ENCODE measurements at regions not wholly inside any gene's neighbourhood (a gene's known extent, or its start where the extent isn't known, plus 50 kb on each side); places are given as distances from the start of the nearest gene placed in this dataset.

DNA sequence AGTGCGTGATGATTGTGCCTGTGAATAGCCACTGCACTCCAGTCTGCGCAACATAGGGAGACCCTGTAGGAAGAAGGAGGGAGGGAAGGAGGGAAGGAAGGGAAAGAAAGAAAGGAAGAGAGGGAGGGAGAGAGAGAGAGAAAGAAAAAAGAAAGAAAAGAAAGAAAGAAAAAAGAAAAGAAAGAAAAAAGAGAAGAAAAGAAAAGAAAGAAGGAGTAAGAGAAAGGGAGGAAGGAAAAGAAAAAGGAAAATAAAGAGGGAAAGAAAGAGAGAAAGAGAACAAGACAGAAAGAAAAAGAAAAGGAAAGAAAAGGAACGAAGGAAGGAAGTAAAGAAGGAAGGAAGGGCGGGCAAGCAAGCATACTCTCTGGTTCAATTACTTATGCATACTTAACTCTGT, 112.9 kb upstream of the ANK3 start:
- no peak for DNase-seq (ENCODE audit: low read depth)
- TF ChIP-seq, protein P1, sequence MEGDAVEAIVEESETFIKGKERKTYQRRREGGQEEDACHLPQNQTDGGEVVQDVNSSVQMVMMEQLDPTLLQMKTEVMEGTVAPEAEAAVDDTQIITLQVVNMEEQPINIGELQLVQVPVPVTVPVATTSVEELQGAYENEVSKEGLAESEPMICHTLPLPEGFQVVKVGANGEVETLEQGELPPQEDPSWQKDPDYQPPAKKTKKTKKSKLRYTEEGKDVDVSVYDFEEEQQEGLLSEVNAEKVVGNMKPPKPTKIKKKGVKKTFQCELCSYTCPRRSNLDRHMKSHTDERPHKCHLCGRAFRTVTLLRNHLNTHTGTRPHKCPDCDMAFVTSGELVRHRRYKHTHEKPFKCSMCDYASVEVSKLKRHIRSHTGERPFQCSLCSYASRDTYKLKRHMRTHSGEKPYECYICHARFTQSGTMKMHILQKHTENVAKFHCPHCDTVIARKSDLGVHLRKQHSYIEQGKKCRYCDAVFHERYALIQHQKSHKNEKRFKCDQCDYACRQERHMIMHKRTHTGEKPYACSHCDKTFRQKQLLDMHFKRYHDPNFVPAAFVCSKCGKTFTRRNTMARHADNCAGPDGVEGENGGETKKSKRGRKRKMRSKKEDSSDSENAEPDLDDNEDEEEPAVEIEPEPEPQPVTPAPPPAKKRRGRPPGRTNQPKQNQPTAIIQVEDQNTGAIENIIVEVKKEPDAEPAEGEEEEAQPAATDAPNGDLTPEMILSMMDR (IDR thresholded peaks at IDR 0.05; ENCODE audit: insufficient read depth, low read depth, low read length, missing control alignments), result no peak

DNA sequence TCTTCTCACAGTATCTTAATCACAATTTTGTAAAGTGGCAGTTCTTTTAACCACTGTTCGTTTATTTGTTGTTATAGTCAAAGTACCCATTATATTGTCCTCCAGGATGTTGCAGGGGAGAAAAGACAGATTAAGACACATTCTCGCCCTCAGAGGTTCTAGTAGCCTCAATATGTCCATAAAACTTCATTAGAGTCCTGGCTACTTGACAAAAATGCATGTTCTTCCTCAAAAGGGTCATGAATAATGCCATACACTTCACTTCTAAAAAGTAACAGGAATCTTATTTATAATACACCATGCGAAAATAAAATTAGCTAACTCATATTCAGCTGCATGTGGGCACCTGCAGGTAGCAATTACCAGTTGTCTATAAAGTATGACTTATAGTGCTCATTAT, 109.3 kb upstream of the ANK3 start:
- H3K4me3 ChIP-seq (ENCODE audit: low read length), result no peak overlapping the region
- no peak for DNase-seq (ENCODE audit: low read depth)
- TF ChIP-seq, protein P1 (IDR thresholded peaks at IDR 0.05; ENCODE audit: insufficient read depth, low read depth, low read length, missing control alignments), result no peak

More for the DNA sequence above, 112.9 kb upstream of the ANK3 start:
- no peak overlapping the region for H3K4me3 ChIP-seq (ENCODE audit: low read length)

DNA sequence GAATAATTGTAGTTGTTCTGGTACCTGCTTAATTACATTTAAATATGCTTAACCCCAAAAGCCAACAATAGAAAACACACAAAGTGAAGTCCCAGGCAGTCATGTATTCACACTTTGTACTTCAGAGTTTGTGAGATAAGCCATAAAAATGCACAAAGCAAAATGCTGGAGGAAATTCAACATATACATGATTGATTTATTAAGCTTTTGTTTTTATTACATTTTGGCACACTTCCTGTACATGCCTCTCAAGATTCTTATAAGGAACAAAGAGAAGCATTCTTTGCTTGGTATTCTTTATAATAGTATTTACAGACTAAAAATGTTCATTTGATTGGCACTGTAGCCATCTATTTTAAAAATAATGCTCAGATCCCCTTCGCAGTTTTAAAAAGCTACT, 107.7 kb upstream of the ANK3 start:
- DNase-seq (ENCODE audit: low read depth), result no peak
- TF ChIP-seq, protein P1 (IDR thresholded peaks at IDR 0.05; ENCODE audit: insufficient read depth, low read depth, low read length, missing control alignments), result no peak
- H3K4me3 ChIP-seq (ENCODE audit: low read length), result no peak overlapping the region

DNA sequence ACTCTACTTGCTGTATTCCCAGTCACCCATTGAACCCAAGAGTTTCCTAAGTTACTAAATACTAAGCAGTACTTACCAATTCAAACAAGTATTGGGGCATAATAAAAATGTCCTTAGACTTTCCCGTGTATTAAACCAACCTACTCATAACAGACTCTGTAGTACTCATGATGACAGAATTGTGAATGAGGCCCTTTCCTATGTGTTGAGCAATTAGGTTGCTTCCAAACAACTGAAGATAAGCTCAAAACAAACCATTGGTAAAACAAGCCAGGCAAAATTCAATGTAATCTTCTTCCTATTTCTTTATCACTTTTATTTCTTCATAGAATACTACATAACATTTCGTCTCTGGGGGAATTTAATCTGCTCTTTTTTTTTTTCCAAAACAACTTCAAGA, 106.5 kb upstream of the ANK3 start:
- TF ChIP-seq, protein P1 (IDR thresholded peaks at IDR 0.05; ENCODE audit: insufficient read depth, low read depth, low read length, missing control alignments), result no peak
- peak; percentile 27 for DNase-seq (ENCODE audit: low read depth)
- no peak overlapping the region for H3K4me3 ChIP-seq (ENCODE audit: low read length)

DNA sequence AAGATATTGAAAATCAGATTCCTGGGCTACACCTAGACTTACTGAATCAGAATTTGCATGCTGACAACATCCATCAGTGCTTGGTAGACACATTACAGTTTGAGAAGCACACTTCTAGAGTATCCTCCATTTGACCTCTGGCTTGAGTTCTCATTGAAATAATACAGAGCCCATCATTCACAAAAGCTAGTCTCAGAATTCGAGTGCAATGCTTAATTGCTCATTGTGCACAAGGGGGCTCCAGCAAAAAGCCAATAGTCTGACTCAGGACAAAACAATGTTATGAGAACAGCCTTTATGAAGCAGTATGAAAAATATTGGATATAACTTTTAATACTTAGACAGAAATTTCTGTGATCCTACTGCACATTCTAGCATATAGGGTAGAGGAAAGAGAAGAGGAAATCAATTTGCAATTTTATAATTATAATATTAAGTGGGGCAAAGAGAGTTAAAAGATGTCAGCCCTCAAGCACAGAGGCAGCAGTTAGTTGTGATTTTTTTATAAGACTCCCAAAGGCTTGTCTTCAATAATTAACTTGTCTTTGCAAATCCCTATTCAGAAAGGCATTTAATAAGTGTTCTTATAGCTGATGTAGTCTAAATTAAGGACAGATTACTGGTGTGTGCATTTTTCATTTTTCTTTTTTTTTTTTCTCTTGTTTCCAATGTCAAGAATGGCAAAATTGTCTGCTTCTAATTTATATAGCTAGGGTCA, 105.8 kb upstream of the ANK3 start:
- TF ChIP-seq, protein P1 (IDR thresholded peaks at IDR 0.05; ENCODE audit: insufficient read depth, low read depth, low read length, missing control alignments), result no peak
- peak; percentile 24 for DNase-seq (ENCODE audit: low read depth)

DNA sequence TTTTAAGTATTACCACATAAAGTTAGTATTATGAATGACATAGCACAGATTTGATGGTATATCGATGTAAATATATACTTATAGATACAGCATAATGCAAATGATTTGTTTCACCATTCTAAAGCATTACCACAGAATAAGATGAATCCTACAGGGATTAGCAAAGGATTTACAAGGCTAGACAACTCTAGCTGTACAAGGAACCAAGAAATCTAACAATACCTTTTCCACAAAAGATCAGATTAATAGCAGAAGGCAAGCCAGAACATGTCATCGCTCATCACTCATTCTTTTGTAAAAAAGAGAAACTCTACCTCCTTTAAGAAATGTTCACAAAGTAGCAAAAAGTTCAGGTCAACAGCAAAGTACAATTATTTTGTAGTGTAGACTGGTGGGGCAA, 105.1 kb upstream of the ANK3 start:
- TF ChIP-seq, protein P1 (IDR thresholded peaks at IDR 0.05; ENCODE audit: insufficient read depth, low read depth, low read length, missing control alignments), result no peak
- DNase-seq (ENCODE audit: low read depth), result peak; percentile 22

More for the DNA sequence above, 105.8 kb upstream of the ANK3 start:
- H3K4me3 ChIP-seq (ENCODE audit: low read length), result no peak overlapping the region

DNA sequence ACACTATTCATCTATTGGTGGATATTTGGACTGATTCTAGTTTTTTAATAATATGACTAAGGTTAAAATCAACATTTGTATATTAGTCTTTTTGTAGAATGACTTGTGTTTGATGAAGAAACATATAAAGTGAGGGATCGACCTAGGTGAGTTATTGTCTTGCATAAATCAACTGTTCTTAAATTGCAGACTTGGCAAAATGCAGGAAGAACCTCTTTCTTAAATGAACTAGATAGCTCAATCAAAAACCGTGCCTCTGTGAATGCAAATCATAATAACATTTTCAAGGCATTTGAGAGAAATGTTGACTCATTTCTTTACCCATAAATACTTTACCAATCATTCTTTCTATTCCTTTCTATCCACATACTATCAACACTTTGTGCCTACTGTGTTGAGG, 101.5 kb upstream of the ANK3 start:
- DNase-seq (ENCODE audit: low read depth), result no peak
- TF ChIP-seq, protein P1 (IDR thresholded peaks at IDR 0.05; ENCODE audit: insufficient read depth, low read depth, low read length, missing control alignments), result no peak
- no peak overlapping the region for H3K4me3 ChIP-seq (ENCODE audit: low read length)

More for the DNA sequence above, 105.1 kb upstream of the ANK3 start:
- H3K4me3 ChIP-seq (ENCODE audit: low read length), result no peak overlapping the region

Data from epithelial cell of esophagus (primary cell).